Activated gamma-delta T cell treated with Interleukin-2 at 50 U/mL for 16 hours (primary cell): ENCODE measurements at regions not wholly inside any gene's neighbourhood (a gene's known extent, or its start where the extent isn't known, plus 50 kb on each side); places are given as distances from the start of the nearest gene placed in this dataset.

Experiments used
- DNase-seq: peaks from one replicate; pipeline ENCODE4 v3.0.0-alpha.2; 2020

DNA sequence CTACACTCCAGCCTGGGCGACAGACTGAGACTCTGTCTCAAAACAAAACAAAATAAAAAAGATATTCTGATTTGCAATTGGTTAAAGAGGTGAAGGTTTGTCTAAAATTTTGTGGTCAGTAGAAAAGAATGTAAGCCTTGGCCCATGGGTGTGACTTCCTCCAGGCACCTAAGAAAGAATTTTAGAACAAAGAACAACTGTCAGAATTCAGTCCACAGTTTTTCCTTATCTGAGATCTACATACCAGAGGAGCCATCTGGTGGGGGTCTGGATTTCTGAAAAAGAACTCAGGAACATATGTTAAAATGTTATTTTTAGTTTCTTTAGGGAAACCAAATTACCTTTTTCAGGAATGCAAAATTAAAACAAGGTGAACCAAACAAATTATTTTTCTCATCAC lies 434.1 kb downstream of the ANKRD50 start:
- no peak for DNase-seq

DNA sequence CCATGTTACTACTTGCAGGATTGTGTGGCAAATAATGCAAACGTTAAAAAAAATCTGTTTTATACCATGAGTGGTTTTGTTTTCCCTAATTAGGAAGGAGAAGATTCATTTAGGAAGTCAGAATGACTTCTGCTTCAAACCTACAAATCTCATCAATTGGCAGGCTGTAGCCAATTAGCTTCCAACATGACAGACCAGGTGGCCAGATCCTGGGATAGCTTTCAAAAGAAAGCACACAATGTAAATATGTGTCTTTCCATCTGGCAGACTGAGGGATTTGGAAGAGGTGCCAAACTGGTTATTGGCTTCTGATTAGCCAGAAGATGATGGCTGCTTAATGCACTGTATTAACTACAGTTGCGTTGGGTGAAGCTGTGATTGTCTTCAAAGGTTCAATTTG lies 432.8 kb downstream of the ANKRD50 start:
- DNase-seq: no peak

DNA sequence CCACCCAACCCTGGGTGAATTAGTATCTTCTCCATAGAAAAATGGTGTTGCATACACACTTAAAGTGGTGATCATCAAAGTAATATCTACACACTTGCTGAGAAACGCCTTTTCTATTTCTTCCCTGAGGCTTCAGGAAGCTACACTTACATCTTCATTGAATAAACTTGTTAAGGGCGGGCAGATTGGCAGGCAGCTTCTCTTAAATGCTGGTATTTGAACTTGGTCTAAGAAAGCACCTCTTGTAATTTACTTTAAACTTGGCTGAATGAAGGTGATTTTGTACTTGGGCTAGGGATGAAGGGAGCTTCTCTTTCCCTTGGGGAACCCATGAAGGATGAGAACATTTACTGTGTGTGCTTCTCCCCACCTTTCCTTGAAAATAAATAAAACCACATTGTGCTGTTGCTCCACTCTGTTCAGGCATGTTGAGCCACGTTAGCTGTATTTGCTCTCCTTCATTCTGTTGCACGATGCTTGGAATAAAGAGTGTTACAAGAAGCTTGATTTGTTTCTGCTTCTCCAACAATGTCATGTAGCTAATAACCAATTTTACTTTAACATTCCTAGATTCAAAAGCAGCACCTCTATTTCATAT lies 430.1 kb downstream of the ANKRD50 start:
- DNase-seq: no peak

DNA sequence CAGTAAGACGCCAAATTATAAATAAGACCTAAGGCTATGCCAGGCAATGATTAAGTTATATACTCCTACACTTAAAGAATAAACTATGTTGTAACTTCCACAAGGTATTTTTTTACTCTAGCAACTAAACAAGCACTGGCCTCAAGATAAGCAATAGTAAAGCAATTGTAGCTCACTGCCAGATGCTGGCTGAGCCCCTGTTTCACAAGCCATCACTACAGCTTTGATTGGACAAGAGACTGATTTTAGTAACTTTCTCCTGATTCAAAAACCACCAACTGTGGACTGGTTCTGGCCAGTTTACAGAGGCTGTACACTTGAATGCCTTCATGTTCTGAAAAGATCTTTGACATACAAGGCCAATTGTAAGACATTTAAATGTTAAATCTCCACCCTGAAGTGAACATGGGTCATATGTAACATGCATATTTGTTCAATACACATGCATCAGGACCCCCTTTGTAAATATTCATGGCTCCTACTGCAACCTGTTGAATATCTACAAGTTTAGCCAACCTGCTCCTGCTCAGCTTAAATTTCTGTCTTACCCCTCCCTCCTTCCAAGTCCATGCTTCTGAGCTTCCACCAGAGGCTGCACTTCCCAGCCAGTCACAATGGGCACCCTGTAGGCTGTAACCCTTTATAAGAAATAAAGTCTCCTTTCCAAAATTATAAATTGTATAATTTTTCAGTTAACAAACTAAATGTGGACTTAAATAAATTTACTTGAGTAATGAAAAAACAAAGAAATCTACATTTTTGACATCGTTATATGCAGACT lies 423.6 kb downstream of the ANKRD50 start:
- no peak for DNase-seq

DNA sequence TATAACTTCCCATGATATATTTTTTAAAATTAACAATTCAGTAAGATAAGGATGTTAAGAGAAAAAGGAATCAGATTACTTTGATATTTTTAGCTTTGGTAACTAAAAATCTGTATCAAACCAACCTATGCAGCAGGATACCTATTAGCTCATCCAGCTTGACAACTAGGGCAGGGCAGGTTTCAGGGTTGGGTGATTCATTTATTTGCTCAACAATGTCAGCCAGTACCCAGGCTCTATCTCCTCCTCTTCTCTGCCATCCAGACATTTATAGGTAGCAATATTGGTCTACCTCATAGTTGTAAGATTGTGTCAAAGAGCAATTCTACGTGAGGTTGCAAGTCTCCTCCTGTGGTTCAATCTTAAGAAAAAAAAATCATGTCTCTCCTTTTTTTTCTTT lies 421.9 kb downstream of the ANKRD50 start:
- no peak for DNase-seq

DNA sequence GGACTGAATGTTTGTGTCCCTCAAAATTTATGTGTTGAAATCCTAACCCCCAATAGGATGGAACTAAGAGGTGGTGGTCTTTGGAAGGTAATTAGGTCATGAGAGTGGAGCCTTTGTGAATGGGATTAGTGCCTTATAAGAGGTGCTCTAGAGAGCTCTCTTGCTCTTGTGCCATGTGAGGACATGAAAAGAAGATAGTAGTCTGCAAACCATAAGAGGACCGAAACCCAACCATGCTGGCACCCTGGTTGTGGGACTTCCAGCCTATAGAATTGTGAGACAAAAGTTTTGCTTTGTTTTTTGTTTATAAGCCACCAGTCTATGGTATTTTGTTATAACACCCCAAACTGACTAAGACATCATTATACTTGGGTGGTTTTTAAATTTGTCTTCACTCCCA lies 417.1 kb downstream of the ANKRD50 start:
- DNase-seq: no peak

DNA sequence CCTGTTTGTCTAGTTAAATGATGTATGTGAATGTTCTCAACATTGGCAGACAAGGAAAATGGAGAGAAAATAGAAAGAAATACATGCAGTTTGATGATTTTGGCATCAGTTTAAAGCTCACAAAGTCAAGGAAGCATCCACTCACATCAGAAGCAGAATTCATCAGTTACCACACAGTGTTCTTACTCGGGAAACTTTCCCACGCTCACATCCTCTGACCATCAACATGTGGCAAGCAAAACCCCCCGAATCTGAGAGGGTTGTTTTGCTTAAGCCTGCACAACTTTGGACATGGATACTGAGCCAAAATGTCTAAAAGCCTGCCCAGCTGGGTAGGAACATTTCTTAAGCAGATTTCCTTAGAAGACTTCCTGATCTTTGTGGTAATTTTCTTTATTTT lies 407.6 kb downstream of the ANKRD50 start:
- no peak for DNase-seq

DNA sequence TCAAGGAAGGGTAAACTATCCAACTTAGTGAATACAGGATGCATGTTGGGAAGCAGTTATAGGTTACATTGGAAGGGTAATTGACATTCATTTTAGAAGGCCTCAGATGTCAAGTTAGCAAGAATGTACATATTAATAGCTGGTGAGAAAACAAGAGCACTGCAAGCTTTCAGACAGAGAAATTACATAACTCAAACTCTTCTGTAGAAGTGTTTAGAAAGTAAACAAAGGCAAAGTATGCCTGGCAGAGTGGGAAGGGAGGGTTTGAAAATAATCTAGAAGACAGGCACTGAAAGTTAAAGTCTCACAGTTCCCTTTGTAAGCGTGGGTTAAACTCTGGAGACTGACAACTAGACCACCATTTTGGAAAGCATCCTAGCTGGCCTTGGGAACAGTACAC lies 406.2 kb downstream of the ANKRD50 start:
- no peak for DNase-seq

DNA sequence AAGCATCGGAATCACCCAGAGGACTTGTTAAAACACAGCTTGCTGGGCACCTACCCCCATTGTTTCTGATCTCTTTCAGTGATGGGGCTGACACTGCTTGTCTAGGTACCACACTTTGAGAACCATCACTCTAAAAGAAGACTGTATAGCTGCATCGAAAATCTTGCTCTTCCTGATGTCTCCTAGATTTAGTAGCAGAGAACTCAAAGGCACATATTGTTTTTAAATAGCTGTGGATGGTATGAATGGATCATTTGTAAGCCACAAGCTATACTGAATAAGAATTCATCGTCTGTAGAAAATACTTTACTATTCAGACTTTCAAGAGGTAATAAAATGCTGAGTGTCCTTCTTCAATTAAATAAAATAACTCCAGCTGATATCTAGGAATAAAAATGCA lies 405.4 kb downstream of the ANKRD50 start:
- no peak for DNase-seq

DNA sequence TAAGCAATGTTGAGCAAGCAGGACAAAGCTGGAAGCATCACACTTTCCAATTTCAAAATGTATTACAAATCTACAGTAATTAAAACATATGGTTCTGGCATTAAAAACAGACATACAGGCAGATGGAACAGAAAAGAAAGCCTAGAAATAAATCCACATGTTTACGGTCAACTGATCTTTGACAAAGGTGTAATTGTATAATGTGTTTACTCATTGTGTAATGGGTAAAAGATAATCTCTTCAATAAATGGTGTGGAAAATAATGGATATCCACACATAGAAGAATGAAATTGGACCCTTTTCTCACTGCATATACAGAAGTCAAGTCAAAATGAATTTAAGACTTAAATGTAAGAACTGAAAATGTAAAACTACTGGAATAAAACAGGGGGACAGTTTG lies 394.2 kb downstream of the ANKRD50 start:
- DNase-seq: no peak

DNA sequence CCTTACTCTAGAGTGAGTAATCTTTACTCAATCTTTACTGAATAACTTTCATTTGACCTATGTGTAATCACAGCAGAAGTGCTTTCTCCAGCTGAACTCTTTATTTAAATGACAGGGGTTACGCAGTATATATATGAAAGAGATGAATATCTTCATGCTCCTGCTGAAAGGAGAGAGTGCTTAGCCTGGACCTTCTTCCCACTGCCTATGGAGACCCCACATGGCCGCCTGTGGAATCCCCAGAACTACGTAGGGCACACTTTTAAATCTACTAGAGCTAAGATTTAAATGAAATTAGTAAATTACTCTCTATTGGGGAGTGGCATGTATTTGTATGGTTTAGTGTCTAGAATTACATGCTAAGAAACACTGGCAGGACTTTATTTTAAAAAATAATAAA lies 391.2 kb downstream of the ANKRD50 start:
- no peak for DNase-seq

DNA sequence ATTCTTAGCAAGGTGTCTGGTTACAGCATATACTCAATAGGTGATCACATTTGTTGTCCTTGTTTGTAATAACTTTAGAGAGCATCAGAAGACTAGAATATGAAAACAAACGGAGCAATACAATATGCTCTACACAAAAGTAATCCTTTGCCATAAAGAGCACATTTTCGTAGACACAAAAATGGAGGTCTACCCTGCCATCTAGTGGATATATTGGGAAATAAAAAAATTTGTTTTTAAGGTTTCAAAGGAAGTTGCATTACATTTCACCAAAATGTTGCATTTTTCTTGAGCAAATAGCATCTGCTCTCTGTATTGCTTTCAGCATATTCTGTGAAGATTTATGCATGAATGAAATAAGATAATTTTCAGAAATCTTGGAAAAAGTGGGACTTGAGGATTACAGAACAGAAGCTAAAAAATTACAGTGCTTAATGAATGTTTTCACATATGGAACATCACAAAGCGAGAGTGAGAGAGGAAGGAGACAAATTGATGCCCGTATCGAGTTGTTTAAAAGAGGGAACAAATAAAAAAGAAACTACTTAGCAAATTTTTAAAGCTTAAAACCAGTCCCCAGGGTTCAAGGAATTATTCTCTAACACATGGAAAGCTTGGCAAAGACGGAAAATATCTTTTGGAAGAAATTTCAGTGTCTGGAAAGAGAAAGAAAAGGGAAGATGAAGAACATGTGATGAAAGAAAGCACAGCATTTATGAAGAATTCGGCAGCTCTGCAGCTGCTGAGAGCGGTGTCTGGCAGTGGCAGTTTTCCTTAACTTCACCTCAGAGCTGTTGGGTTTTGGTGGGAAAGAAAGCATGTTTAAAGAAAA lies 390.1 kb downstream of the ANKRD50 start:
- no peak for DNase-seq

DNA sequence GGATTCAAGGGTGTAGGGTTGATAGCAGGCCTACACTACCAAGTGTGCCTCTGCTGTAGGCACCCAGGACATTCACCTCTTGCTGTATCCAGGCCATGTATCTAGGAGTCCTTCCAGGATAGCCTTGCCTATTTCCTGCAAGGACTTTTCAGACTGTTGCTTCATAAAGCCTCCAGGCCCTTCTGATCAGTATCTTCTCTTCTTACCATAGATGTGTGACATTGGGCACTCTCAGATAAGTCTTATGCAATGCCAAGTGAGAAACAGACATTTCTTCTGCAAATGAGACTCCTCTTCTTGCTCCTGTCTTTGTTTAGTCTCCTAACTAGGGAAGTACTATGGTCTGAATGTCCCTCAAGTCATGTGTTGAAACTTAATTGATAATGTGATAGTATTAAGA lies 386.8 kb downstream of the ANKRD50 start:
- no peak for DNase-seq

DNA sequence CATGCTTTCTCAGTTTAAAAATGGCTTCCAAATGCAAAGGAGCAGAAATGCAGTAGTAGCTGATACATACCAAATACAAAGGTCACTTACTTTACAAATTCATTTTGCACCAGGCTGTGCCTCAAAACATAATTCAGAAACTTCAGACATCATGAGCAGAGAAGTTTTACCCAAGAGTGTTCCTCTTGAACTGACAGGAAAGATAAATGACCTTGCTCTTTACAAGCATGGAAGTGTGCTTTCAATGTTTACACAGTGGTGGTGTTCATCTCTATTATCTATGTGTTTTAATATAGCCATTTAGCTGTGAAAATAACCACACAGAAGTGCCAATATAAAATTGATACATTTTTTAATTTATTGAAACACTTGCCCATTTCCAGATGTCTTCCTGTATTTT lies 383.4 kb downstream of the ANKRD50 start:
- no peak for DNase-seq

DNA sequence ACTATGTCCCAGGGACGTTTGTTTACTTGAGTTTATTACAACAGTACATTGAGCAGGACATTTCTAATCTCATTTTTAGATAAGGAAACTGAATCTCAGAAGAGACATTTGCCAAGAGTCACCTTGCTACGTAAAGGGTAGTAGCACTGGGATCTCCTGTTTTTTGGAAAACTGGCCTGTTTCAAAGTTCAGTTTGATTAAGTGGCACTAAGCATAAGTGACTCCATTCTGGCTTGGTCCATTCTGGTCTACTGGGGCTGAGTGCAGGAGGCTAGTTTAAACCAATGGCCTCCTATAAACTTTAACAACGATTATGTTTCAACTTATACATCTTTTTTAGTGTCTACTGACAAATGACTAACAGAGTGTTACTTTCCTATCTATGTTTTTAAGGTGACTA lies 382.5 kb downstream of the ANKRD50 start:
- no peak for DNase-seq

DNA sequence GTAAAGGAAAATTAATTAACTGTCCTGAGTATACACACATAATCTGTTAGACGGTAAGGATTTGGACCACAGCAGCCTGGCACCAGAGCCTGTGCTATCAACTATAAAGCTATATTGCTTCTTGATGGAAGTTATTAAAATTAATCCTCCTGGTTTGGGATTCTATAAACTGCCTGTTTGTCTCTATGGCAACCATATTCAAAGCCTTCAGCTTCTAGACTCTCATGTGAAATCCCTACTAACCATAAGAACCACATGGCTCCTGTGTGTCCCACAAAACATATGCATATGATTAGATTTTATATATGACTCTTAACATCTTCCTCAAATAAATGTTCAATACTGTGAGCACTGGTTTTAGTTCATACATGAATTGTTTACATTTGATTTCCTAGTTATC lies 380.8 kb downstream of the ANKRD50 start:
- DNase-seq: no peak

DNA sequence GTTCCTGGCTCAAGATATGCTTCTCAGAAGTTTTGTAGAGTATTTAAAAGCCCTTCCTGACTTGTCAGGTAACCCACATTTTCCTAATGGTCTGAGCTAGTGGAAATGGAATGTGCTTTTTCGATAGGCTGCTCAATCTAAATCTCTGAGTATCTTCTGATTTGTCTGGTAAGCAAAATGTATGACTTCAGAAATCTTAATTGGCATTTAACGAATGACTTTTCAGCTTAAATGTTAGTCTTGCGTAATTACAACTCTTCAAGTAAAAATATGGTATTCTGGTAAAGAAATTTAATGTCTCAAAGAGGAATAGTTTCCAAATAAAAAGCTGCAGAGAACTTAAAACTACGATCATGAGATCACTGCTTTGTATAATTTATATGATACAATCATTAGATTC lies 379.1 kb downstream of the ANKRD50 start:
- DNase-seq: no peak

DNA sequence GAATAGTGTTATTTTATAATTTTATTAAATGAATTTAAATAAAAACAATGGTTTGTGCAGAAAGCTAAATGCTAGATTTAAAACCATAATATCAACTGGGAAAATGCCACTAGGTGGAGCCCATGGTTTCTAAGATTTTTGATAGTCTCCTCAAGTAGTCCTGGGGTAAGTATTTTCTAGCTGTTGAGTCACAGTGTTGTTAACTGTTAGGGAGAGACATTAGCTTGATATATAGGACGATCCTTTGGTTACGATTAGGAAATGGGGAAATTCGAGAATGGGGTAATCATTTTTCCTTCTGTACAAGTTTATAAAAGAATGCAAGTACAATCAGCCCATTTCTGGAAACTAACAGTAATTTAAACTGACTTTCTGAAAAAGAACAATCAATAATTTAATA lies 378.4 kb downstream of the ANKRD50 start:
- no peak for DNase-seq

DNA sequence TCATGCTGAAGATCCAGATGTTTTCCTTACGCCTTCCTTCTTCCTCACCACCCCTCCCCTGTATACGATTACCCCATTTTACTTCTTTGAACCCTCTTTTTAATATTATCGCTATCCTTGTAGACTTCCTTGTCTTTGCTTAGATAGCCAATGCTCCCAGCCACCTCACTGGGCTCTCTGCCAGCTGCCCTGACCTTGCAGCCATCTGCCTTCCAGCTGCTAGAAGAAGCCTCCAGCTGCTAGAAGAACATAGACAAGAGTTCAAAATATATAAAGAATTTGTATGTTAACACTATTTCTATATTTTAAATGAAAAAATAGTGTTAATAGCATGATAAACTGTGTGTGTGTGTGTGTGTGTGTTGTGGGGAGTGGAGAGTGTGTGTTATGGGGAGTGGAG lies 374.7 kb downstream of the ANKRD50 start:
- DNase-seq: no peak

DNA sequence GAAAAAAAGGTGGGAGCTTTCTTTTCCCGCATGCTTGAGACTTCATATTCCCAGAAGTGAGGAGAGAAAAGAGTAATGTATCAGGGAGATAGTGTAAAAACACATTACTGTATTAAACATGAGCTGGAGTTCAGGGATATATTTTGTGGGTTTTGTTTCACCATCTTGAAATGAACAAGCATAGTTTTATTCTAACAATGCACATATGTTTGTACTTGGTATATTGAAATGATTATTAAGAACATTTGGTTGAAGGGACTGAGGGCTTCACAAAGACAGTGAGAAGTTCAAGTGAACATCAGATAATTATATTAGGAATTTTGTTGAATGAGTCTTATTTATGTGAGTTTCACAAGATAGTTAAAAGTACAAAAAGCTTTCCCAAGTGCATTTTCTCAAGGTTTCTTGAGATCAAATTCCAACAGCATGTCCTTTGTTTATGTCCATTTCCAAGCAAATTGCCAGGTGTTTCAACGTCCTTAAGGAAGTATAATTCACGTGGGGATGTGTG lies 368.8 kb downstream of the ANKRD50 start:
- DNase-seq: no peak

DNA sequence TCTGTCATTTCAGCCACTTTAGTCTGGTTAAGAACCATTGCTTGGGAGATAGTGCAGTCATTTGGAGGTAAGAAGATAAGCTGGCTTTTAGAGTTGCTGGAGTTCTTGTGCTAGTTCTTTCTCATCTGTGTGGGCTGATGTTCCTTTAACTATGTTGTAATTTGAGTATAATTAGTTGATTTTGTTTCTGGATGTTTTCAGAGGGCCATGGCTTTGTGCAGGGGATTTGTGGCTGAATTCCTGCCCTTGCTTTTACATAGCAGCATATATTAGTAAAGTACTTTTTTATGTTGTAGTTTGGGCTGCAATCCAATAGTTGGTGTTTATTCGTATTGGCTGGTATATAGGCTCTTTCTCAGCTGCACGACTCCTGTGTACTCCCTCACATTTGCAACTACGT lies 339.6 kb downstream of the ANKRD50 start:
- DNase-seq: no peak

DNA sequence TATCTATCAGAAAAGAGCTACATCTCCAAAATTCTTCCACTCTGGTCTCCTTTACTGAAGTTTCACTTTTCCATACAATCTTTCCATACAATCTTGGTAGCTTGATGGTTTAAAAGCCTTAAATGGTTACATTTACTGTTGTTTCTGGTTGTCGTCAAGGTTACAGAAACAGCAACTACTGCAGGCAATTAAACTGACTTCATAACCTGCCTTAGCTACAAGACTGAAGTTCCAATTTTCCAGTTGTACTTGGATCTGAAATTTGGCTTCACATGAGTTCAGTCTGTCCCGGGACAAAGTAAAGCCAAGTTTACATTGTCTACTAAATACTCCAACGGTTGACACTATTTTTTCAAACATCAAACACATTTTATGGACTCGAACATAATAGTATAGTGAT lies 326.4 kb downstream of the ANKRD50 start:
- no peak for DNase-seq

DNA sequence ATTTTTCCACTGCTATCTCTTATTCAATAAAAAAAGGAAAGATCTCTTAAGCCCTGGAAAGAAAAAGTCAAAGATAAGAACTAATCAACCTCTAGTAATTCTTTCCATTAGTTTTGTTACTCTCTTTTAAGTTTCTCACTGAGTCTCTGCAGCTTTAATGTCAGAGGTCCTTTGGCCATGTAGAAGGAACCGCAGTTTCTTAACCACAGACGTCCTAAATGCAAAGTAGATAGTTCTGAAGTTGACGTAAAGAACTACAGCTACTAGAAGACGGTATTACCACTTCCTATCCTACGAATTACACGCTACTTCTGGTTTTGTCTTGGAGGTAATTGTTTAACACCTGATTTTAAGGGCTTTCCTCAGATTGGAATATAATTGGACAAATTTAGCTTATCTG lies 325.9 kb downstream of the ANKRD50 start:
- DNase-seq: no peak

DNA sequence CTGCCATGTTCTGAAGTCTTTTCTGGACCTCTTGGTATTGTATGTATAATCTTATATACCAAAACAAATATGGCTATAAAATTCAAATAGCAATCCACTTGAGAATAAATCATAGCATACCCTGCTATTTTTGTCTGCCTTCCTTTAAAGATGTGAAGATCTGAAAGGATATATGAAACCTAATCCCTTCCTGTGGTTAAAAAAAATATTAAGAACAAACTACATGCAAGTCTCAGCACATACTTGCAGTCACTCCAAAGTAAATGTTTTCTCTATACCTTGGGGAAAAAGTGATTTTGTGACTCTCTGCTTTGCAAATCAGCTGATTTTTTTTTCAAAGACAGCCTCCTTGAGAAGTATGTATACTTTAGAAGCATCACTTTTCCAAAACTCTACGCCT lies 322.9 kb downstream of the ANKRD50 start:
- DNase-seq: no peak
